Left lobe of liver (tissue), 2 donors: ENCODE measurements at regions not wholly inside any gene's neighbourhood (a gene's known extent, or its start where the extent isn't known, plus 50 kb on each side); places are given as distances from the start of the nearest gene placed in this dataset.
"Not testable (repeated sequence)": the region's sequence is repeated elsewhere in the genome, so short reads cannot be mapped to it uniquely, and the experiment has no call there.

Experiments
- ATAC-seq: fragments of 200-7000 bp; cut with Tn5 transposase; one replicate; pipeline ENCODE4 v1.9.1; 2020; ENCODE audit warnings: mild to moderate bottlenecking, moderate library complexity
- DNase-seq: peaks from one replicate; pipeline ENCODE4 v3.0.0-alpha.2; 2020; ENCODE audit warnings: low spot score
- donor health status: DM: no; HTN: no; CAD: no; lungs with moderate emphysema.
- donor health status: DM: no; HTN: yes; CAD: no.

DNA sequence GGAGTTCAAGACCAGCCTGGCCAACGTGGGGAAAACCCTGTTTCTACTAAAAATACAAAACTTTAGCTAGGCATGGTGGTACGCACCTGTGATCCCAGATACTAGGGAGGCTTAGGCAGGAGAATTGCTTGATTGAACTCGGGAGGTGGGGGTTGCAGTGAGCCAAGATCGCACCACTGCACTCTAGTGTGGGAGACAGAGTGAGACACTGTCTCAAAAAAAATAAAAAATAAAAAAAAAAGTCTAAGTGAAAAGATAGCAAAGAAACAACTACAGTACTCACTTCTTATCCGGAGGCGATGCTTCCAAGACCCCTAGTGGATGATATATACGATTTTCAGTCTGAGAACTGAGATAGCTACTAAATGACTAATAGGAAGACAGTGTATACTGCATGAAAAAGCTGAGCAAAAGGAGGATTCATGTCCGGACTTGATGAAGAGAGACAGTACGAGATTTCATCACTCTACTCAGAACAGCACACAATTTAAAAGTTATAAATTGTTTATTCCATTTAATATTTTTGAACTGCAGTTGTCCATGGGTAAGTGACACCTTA is 138.7 kb upstream of the GOLGA6L6 start:
- ATAC-seq, DNase-seq: not testable (repeated sequence)

DNA sequence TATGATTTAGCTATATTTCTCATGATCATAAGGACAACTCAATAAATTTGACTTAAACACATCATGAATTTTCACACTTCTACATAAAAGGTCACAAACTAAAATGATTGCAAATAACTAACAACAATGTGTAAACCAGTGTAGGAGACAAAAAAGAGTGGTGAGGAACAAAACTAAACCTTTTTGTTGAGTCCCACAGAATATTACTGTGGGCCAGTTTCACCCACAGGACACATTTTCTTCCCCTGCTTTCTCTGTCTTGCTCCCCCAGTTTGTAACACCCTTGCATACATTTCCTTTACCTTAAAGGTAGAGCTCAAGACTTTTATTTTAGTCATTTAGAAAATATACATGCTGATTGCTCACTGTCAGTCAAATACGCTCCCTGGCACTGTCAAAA is 130.9 kb upstream of the GOLGA6L6 start:
- ATAC-seq (no peak), DNase-seq (no peak)

DNA sequence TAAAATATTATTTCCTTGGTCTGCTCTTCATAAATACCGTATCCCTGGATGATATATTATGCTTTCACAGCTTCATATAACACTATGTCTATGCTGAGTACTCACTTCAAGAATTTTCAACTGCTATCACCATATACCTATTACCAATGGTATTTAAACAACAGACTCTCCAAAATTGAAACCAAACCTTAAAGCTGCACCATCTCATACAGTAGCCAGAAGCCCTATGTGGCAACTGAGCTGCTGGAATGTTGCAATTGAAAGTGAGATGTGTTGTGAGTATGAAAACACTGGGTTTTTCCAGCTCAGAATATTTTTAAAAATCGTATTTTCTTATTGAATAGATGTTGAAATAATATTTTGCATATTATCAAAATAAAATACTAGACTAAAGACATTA is 130.1 kb upstream of the GOLGA6L6 start:
- peak; percentile 25 for ATAC-seq
- no peak for DNase-seq

DNA sequence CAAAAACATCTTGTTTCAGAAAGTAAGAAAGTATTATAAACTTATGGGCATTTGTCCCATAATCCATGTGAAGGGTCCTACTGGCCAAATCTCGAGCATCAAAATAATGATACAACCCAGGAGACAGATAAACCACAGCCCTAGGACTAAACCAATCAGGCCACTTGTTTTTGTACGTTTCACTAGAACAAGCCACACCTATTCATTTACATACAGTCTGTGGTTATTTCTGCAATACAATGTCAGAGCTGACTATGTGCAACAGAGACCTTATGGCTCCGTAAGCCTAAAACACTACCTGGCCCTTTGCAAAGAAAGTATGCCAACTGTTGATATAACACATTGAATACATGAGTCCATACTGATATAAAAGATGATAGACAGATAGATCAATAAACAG is 124.8 kb upstream of the GOLGA6L6 start:
- ATAC-seq, DNase-seq: not testable (repeated sequence)

DNA sequence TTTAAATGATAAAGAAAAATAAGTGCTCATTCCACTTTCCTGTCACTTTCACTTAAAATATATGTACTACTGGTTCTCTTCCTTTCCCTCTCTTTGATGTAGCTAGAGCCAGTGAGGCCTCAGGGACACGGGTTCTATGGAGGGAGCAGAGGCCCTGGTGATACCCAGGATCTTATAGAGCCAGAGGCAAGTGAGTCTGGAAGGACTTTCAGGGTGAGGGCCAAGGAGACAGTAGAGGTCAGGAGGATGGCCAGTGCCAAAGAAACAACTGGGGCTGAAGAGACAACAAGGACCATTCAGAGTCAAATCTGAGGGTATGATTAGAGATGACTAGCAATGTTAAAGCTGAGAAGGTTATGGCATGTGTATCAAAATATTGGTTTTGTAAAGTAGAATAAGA is 124.1 kb upstream of the GOLGA6L6 start:
- no peak for ATAC-seq

DNA sequence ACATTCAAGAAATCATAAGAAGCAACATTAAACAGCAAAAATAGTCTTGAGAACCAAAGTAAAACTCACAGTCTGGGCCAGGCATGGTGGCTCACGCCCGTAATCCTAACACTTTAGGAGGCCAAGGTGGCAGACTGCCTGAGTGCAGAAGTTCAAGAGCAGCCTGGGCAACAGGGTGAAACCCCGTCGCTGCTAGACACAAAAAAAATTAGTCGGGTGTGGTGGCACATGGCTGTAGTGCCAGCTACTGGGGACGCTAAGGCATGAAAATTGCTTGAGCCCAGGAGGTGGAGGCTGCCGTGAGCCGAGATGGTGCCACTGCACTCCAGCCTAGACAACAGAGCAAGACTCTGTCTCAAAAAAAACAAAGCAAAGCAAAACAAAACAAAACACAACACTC is 117.7 kb upstream of the GOLGA6L6 start:
- DNase-seq (no peak), ATAC-seq (no peak)

More for the DNA sequence above, 124.1 kb upstream of the GOLGA6L6 start:
- no peak for DNase-seq

DNA sequence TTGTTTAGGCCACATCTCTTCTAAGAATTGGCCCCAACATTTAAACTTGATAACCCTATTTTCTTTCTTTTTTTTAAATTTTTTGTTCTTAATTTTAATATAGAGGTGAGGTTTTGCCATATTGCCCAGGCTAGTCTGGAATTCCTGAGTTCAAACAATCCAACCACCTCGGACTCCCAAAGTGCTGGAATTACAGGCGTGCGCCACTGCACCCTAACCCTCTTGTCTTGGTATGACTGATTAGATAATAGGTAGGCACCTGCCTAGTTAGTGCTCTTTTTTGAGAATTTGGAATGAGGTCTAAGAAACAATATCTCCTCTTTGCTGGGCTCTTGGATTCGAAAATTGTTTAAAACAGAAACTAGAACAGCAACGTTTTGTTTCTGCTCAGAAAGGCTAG is 116.4 kb upstream of the GOLGA6L6 start:
- ATAC-seq (no peak), DNase-seq (no peak)

DNA sequence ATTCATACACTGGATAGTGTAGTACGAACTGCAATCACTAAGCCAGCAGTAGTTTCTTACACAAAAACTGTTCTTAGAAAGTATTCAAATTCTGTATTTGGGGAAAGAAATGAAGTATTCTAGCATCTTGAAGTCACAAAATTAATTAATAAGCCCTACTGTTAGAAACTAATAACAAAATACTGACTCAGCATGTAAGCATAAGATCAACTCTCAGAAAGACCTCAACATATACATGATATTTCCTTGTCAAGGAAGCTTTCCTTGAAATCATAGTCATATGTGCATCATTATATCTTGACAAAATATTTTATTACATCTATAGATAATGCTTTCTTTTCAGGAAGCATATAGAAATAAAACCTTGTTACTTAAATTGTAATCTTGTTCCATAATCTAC is 115.5 kb upstream of the GOLGA6L6 start:
- no peak for DNase-seq

DNA sequence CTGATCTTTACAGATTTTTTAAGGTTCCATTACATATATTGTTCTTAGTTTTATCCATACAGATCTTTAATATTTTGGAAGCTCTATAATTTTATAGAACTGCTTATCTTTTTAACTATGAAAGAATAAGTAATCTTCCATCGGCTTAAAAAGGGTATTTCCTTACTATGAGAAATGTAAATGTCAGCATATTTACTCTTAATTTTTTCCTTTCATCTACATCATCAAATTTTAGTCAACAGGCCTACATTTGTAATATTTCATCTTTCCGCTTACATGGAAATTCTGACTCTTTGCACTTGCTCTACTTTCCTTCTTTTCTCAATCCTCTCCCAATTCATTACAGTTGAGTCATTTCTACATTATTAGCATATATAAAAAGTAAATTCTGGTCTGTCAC is 111.3 kb upstream of the GOLGA6L6 start:
- DNase-seq (no peak), ATAC-seq (no peak)

More for the DNA sequence above, 115.5 kb upstream of the GOLGA6L6 start:
- no peak for ATAC-seq

DNA sequence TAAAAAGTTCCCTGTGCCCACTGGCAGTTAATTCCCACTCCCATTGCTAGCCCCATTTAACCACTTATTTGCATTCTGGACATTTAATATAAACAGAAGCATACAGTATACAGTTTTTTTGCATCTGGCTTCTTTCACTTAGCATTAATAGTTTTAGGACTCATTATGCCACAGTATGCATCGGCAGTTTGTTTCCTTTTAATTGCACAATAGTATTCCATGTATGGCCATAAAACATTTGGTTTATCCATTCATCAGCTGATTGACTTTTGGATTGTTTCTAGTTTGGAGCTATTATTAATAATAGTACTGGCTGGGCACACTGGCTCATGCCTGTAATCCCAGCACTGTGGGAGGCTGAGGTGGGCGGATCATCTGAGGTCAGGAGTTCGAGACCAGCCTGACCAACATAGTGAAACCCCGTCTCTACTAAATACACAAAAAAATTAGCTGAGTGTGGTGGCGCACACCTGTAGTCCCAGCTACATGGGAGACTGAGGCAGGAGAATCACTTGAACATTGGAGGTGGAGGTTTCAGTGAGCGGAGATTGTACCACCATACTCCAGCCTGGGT is 106.9 kb upstream of the GOLGA6L6 start:
- ATAC-seq, DNase-seq: not testable (repeated sequence)

DNA sequence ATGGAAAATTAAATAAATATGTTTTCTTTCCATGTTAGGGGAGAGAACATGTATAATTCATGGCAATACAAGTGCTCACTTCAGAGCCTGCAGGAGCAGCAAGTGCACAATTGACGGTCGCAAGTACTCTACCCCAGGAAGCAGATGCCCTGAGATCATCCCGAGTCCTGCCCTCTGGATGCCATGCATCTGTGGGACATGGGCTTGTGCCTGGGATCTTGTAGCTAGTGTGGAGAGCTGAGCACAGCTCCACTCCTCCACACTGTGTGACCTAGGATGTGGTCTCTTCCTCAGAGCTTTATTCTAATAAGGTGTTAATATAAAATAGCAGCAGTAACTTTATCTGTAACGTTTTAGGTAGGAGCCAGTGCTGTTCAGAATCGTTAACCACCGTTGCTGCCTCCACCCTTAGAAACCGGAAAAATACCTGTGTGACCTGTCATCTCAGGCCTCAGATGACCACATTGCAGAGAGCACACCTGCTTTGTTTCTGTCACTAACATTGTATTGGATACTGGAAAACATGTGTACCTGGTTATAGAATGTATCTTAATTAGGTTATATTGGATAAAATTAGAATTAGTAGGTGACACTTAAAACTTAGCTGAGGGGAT is 105.0 kb upstream of the GOLGA6L6 start:
- peak; percentile 27 for ATAC-seq
- DNase-seq: no peak

DNA sequence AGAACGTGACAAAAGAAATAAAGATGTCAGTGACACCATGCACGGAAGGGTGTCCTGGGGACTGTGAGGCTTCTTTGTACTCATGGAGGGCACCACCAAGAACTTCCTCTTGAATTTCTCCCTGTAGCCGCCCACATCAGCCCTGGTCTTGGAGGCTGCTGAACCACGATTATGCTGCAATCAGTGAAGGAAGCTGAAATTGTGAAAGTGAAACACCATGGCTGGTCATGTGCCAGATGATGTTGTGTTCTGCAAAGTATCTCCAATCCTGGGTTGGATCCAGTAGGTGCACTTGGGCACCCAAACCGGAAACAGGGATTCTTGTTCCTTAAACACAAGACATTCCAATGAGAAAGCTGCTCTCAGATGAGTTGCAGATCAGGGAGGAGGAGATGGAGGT is 104.4 kb upstream of the GOLGA6L6 start:
- ATAC-seq (peak; percentile 50), DNase-seq (no peak)

DNA sequence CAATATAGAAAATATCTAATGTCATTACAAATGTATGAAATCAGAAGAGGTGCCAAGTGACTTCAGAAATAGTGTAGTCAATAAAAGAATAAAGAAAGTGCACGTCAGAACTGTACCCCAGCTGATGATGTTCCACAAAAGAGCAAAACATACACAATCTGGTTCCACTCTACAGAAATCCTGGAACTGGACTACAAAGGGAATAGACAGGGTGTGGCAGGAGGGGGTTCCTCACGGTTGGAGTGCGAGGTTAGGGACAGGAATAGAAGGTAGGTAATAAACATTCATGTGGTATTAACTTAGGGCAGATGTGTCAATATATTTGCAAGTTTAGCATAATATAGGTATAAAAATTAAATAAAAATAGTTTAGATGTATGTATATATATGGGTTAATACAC is 103.3 kb upstream of the GOLGA6L6 start:
- ATAC-seq (no peak), DNase-seq (no peak)

DNA sequence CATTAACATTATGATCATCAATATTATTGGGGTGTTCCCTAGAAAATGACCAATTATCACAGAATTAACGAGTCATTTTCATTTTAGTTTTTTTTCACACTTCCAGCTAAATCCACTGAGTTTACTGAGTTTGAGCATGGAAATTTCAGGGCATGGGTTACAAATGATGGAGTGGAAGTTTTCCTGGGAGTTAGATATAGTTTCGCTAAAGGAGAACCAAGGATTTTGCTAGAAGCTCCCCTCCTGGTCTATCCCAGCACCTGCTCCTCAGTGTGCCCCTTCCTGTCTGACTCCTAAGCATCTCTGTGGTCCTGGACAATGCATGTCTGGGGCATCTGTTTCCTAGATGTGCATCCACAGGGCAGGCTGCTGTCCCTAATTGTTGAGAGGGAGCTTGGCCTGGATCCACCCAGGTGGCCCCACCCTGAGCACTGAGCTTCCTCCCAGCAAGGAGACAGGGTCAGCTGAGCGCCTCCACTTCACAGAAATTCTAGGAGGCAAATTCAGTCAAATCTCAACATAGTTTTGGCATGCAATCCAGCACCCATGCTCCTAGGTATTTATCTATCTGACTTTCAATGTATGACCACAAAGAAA is 102.3 kb upstream of the GOLGA6L6 start:
- no peak for ATAC-seq
- DNase-seq: no peak

DNA sequence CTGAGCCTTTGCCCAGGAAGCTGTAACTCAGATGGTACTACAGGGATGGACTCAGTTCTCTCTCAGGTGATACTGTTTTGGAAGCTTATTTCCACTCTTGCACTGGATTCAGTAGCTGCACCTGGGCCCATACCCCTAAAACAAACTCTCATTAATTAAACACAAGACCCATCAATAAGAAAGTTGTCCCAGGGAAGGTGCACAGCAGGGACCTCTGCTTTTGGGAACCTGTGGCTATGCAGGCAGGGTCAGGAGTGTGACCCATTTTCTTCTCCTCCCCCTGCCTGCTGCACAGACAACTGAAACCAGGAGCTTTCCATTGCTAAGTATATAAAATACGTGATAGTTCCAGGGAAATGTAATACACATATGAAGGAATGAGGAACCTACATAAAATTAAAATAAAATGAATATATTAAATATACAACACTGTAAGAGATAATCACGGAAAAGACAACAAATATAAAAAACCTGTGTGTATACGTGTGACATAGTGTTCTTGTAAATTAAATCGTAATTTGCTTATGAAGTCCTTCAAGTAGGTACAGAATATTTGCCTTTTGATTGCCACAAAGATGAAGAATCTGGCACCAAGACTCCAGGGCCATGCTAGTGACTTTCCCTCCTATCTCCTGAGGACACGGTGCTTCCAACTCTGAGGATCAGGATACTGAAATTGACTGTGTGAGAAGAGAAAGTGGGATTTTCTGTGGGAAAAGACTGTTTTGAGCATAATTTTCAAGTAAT is 101.6 kb upstream of the GOLGA6L6 start:
- ATAC-seq (no peak), DNase-seq (no peak)

DNA sequence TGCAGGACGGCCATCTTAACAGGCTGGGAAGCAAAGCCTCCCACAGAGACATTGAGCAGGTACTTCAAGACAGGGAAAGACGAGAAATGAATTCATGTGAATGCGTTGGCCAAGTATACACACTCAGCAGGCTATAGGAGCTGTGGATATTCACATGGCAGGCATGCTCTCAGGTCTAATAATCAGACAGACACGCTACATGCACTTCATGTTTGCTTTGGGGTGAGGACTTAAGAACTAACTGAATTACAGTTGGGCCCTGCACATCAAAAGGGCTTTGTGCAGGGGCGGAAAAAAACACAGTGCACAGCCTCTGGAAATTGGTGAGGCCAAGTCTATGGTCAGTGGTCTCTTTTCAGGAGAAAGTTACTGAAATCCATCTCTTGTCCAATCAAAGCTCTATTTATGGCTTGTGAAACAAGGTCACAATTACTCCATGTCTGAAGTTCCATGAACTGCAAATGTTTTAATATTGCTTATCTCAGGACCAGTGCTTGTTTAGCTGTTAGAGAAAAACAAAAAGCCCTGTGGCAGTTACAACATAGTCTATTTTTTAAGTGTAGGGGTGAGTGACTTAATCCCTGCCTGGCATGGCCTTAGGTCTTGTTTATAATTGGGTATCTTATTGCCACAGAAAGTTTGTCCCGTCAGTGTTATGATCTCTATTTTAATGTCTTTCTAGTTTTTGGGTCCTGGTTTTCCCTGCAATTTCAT is 100.6 kb upstream of the GOLGA6L6 start:
- ATAC-seq (peak; percentile 63), DNase-seq (no peak)

DNA sequence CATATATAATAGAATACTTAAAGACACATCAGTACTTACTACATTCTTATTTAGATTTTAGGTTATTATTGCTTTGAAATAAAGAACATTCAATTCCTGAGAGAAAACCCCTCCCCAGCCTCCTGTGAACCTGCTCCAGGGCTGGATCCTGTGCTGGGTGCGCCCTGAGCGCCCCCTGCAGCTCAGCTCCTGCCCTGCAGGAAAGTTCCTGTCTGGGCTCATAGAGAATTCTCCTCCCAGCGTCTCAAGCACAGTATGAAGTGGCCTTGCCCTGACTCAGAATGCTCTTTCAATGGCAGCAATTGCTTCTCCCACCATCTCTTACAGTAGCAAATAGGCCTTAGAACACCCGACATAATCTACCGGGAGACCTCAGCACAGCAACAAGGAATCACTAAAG is 98.8 kb upstream of the GOLGA6L6 start:
- ATAC-seq: peak; percentile 55
- DNase-seq: not testable (repeated sequence)

DNA sequence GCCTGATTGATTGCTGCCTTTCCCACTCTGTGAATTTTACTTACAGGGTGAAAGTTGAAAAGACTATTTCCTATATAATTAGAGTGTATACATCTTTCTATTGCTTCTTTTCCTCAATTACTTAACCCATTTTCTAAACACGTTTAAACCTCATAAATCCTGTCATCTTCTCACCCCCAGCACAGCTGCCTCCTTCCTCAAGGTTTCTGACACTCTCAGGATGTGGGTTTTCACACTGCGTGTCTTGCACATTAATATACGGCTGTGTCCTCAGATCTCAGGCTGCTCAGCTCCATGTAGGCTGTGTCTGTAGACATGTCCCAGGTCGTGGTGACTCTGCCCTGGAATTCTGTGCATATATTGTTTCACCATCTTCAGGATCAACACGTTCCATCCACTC is 97.6 kb upstream of the GOLGA6L6 start:
- not testable (repeated sequence) for DNase-seq, ATAC-seq

DNA sequence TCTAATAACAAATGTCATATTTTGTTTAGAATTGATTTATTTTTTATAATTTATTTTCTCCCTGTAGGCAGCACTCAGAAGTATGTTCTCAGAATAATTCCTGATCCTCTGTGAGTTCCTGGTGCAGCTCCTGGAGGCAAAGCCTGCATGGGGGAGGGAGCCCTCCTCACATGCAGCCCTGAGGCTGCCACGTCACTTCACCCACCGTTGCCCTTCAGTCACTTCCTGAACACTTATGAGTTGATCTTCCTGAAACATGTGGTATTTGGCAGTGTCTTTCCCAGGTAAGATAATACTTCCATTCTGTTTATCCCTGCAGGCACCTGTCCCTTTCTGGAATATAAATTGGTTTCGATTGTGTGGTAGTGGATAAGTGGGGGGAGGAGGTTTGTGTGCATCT is 95.9 kb upstream of the GOLGA6L6 start:
- ATAC-seq, DNase-seq: not testable (repeated sequence)

DNA sequence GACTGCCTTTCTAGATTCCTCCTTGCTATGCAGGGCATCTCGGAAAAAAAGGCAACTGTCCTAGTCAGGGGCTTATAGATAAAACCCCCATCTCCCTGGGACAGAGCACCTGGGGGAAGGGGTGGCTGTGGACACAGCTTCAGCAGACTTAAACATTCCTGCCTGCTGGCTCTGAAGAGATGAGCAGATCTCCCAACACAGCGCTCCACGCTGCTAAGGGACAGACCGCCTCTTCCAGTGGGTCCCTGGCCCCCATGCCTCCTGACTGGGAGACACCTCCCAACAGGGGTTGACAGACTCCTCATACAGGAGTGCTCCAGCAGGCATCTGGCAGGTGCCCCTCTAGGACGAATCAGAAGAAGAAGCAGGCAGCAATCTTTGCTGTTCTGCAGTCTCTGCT is 87.9 kb upstream of the GOLGA6L6 start:
- DNase-seq, ATAC-seq: not testable (repeated sequence)

DNA sequence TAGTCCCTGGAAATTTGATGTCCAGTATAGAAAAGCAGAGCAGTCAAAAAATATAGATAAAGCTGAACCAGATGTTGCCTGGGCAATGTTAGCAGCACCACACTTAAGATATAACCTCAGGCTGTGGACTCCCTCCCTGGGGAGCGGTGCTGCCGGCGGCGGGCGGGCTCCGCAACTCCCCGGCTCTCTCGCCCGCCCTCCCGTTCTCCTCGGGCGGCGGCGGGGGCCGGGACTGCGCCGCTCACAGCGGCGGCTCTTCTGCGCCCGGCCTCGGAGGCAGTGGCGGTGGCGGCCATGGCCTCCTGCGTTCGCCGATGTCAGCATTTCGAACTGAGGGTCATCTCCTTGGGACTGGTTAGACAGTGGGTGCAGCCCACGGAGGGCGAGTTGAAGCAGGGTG is 86.9 kb upstream of the GOLGA6L6 start:
- DNase-seq, ATAC-seq: not testable (repeated sequence)
